IPS-15b (cell line): ENCODE measurements at regions not wholly inside any gene's neighbourhood (a gene's known extent, or its start where the extent isn't known, plus 50 kb on each side); places are given as distances from the start of the nearest gene placed in this dataset.
A peak's percentile ranks its signal among the peaks of the same experiment; 100 is the strongest.

ENCODE experiments used
- H3K27me3 ChIP-seq: one replicate; pipeline ENCODE4 v1.6.1; 2013; ENCODE audit warnings: low read length; ENCODE audit not compliant: control insufficient read depth, insufficient read depth
- H3K36me3 ChIP-seq: one replicate; pipeline ENCODE4 v1.6.1; 2013; ENCODE audit warnings: low read length; ENCODE audit not compliant: control insufficient read depth, insufficient read depth
- H3K4me1 ChIP-seq: one replicate; pipeline ENCODE4 v1.6.1; 2013; ENCODE audit warnings: mild to moderate bottlenecking, low read length; ENCODE audit not compliant: control insufficient read depth, insufficient read depth
- H3K4me3 ChIP-seq: one replicate; pipeline ENCODE4 v1.5.1; 2013; ENCODE audit warnings: low read depth, low read length
- H3K9ac ChIP-seq: one replicate; pipeline ENCODE4 v1.6.1; 2013; ENCODE audit warnings: low read depth, mild to moderate bottlenecking, low read length
- H3K9me3 ChIP-seq: one replicate; pipeline ENCODE4 v1.6.1; 2013; ENCODE audit warnings: mild to moderate bottlenecking, low read length; ENCODE audit not compliant: control insufficient read depth, insufficient read depth

- Histone ChIP-seq H3K27me3 (peaks cover 7% of the 10 kb centered on the region), H3K9ac (no peak overlapping the region), H3K36me3 (no peaks in the 10 kb centered on the region), H3K4me3 (no peak overlapping the region), H3K4me1 (peaks cover 5% of the 10 kb centered on the region), H3K9me3 (no peaks in the 10 kb centered on the region)
These were observed 136.4 kb upstream of the SLC1A4 start for GRCh38 chr2:64852771-64853241.

DNA sequence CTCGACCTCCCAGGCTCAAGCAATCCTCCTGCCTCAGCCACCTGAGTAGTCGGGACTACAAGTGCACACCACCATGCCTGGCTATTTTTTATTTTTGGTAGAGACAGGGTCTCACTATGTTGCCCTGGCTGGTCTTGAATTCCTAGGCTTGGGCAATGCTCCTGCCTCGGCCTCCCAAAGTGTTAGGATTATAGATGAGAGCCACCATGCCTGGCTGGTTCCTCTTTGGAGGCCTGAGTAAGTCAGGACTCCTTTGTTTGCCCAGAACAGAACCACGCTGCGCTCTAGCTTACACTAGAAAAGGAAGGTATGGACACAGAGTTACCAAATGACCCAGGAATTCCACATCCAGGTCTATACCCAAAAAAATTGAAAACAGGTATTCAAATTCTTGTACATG lies 135.9 kb upstream of the SLC1A4 start:
- H3K27me3 ChIP-seq = peaks cover 11% of the 10 kb centered on the region
- no peaks in the 10 kb centered on the region for H3K36me3 ChIP-seq
- H3K9ac ChIP-seq = no peak overlapping the region
- H3K9me3 ChIP-seq = no peaks in the 10 kb centered on the region
- H3K4me1 ChIP-seq = peaks cover 8% of the 10 kb centered on the region
- no peak overlapping the region for H3K4me3 ChIP-seq

- H3K4me1 ChIP-seq = peaks cover 13% of the 10 kb centered on the region
- no peaks in the 10 kb centered on the region for H3K36me3 ChIP-seq
- peaks cover 16% of the 10 kb centered on the region for H3K27me3 ChIP-seq
- H3K4me3 ChIP-seq = no peak overlapping the region
- H3K9ac ChIP-seq = no peak overlapping the region
- H3K9me3 ChIP-seq = no peaks in the 10 kb centered on the region
These were observed 135.3 kb upstream of the SLC1A4 start for GRCh38 chr2:64853894-64854293.

GRCh38 chr2:64854773-64855237 lies 134.4 kb upstream of the SLC1A4 start:
- Histone ChIP-seq H3K4me1 (peaks cover 15% of the 10 kb centered on the region), H3K4me3 (no peak overlapping the region), H3K36me3 (no peaks in the 10 kb centered on the region), H3K9ac (no peak overlapping the region), H3K27me3 (peaks cover 12% of the 10 kb centered on the region), H3K9me3 (no peaks in the 10 kb centered on the region)

GRCh38 chr2:64857581-64858471 lies 131.4 kb upstream of the SLC1A4 start:
- H3K9me3 ChIP-seq = no peaks in the 10 kb centered on the region
- H3K9ac ChIP-seq = no peak overlapping the region
- H3K36me3 ChIP-seq = no peaks in the 10 kb centered on the region
- H3K4me1 ChIP-seq = peaks cover 18% of the 10 kb centered on the region
- peaks cover 39% of the 10 kb centered on the region for H3K27me3 ChIP-seq
- H3K4me3 ChIP-seq = no peak overlapping the region

DNA sequence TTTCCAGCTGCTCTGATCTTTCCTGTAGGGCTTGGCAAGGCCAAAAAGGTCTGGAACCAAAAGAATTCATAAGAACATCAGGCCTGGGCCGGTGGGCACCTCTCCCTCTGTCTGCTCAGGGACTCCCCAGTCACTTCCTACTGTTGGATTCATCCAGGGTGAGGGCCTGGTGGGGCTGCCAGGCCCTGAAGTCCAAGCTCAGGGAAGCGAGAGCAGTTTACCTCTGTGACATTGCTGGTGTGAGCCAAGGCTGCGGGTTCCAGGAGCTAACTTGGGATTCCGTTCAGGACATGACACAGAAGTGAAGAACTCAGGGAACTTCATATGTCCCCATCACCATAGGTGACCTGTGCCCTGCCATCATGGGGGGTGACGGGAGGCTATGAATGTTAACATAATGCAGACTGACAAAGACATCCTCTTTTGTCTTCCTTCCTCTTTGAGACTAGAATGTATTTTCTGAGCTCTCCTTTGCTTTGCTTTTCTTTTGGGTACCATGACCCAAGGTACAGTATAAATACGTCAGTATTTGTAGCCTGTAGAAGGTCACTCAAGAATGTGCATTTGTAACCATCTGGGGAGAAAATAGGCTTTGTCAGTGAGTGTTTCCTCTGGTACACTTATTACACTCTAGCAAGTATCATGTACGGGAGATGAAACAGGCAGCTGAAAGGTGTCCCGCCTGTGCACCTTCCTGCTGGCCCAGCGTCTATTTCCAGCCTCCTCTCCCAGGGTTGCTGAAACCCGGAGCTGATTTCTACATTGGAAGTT lies 130.5 kb upstream of the SLC1A4 start:
- peak overlapping the region; percentile 39 for H3K4me3 ChIP-seq
- H3K9me3 ChIP-seq = no peaks in the 10 kb centered on the region

DNA sequence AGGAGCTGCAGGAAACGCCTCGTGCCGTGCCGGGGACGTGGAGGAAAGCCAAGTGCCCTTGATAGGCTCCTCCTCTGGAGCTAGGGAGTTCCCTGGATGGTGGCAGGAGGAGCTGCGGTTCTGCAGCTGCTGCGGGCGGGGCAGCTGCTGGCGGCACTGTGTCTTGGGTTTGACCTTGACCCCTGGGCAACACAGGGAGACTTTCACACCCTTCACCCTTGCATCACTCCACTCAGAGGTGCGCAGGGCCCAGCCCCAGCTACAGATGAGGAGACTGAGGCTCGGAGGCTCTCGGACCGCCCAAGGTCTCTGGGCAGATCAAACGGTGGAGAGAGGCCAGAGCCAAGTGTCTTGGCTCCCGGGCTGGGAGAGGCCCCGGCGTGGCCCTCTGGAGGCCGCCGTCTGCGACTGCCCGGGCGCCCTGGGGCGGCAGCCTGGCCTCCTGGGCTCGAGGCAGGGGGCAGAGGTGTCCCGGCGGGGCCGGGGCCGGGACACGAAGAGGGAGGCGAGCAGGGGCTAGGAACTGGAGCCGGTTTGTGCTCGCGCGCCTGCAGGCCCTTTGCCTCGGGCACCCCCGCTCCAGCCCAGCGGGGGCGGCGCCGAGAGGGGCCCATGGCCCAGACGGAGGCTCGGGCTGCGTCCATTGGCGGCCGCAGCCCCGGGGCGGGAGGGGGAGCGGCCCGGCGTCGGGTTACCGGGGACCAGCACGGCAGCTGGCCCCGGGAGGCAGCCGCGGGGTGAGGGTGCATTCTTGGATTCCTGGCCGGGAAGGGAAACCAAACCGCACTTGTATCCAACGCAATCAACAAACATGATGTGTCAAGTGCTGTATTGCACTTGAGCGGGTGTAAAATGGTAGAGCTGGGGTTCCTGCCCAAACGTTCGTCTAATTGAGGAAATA lies 129.6 kb upstream of the SLC1A4 start:
- Histone ChIP-seq H3K36me3 (no peaks in the 10 kb centered on the region), H3K27me3 (peaks cover 55% of the 10 kb centered on the region), H3K9me3 (no peaks in the 10 kb centered on the region), H3K4me3 (peak overlapping the region; percentile 39), H3K9ac (no peak overlapping the region), H3K4me1 (peaks cover 18% of the 10 kb centered on the region)

More for the DNA sequence above, 130.5 kb upstream of the SLC1A4 start:
- Histone ChIP-seq H3K27me3 (peaks cover 48% of the 10 kb centered on the region), H3K9ac (no peak overlapping the region), H3K36me3 (no peaks in the 10 kb centered on the region), H3K4me1 (peaks cover 18% of the 10 kb centered on the region)

DNA sequence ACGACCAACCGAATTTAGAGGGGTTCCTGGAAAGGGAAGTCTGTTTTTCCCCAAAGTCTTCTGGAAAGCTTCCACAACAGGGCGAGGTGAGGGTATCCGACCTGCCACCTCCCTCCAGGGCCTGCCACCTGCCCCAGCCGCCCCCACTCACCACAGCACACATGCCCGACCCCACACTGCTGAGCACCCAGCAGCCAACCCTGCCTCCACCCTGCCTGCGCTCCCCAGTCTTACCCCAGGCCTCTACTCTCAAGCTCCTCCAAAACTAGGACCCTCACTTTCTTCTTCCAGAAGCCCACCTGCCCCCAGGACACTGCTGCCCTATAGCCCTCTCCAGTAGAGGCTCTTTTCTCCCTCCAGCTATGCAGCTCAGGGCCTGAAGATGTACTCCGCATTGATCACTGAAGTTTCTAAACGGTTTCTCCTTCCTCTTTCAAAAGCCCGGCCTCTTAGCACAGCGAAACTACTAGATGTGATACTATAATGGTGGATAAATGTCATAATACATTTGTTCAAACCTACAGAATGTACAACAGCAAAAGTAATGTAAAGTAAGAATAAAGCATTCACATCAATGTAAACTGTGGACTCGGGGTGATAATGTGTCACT lies 128.8 kb upstream of the SLC1A4 start:
- Histone ChIP-seq H3K9me3 (no peaks in the 10 kb centered on the region), H3K9ac (no peak overlapping the region), H3K4me1 (peaks cover 18% of the 10 kb centered on the region), H3K27me3 (peaks cover 55% of the 10 kb centered on the region), H3K36me3 (no peaks in the 10 kb centered on the region), H3K4me3 (peak overlapping the region; percentile 28)

GRCh38 chr2:64860936-64861335 lies 128.3 kb upstream of the SLC1A4 start:
- H3K9me3 ChIP-seq = no peaks in the 10 kb centered on the region
- H3K9ac ChIP-seq = no peak overlapping the region
- H3K36me3 ChIP-seq = no peaks in the 10 kb centered on the region
- peaks cover 58% of the 10 kb centered on the region for H3K27me3 ChIP-seq
- no peak overlapping the region for H3K4me3 ChIP-seq
- H3K4me1 ChIP-seq = peaks cover 18% of the 10 kb centered on the region

DNA sequence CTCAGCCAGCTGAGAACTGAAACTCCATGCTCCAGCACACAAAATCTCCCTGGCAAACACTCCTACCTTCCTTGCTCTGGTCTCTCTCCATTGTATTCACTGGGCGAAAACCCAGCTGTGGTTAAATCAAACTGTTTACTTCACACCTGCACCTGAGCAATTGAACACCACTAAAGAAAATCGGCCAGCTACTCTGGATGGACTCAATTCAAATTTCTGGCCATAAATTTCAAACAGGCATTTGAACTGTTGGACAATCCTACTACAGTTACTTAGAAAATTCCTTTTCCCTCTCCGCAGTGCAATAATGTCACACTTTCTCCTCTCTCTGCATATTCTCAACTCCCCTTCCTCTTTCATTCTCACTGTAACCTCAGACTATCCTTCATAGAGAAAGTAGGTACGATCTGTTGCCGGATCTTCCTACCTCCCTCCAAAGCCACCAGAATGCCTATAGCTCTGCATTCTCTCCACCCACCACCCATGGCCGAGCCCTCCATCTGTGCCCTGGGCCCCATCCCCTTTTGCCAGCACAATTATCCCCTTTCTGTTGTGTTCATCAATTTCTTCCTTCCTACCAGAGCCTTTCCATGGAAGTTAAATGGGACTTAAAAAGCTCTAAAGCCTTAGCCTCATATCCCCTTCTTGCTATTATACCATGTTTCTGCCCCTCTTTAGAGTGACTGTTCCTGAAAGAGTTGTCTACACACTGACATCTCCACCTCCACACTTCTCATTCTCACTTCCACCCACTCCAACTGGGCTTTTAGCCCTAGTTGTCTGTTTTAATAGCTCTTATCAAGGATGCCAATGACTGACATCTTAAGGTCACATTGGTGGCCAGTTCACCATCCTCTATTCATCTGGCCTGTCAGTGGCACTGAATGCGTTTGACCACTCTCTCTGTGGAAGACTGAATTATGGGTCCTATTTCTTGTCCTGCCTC lies 127.5 kb upstream of the SLC1A4 start:
- no peak overlapping the region for H3K4me3 ChIP-seq
- H3K9ac ChIP-seq = no peak overlapping the region
- H3K4me1 ChIP-seq = peaks cover 18% of the 10 kb centered on the region
- no peaks in the 10 kb centered on the region for H3K36me3 ChIP-seq
- no peaks in the 10 kb centered on the region for H3K9me3 ChIP-seq
- H3K27me3 ChIP-seq = peaks cover 65% of the 10 kb centered on the region
